ENCODE measurements at regions not wholly inside any gene's neighbourhood (a gene's known extent, or its start where the extent isn't known, plus 50 kb on each side); places are given as distances from the start of the nearest gene placed in this dataset.
A peak's percentile ranks its signal among the peaks of the same experiment; 100 is the strongest.

DNA sequence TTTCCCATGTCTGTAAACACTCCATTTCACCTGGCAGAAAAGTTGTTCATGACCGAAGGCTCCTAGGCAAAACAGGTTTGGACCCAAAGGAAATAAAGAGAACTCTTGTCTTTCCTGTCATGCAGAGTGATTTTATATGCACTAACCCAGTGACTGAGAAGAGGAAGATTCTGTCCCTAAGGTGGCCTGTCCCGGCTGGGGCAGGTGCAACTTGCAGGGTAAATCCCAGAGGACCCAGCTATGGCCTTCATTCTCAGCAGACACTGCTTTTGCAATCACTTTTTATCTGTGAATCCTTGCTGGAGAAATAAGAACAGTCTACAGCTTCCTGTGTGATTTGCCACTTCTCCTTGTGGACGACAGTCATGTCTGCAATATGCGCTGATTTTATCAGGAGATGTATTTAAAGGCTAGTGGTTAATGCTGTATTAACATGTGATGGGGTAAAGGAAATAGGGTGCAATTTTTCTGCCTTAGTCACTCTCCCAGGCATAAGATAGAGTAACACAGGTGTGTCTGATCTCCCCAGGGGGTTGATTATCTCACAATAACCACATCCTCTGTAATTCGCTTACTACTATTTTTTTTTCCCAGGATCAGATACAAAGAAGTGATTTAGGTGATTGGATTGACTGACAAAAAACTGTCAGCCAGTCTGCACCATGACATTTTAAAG, 696.8 kb upstream of the SOX9 start:
- Mint-ChIP-seq H3K27ac (ENCODE audit: unreplicated experiment) (peak overlapping the region; percentile 89), H3K9me3 (ENCODE audit: low read depth, unreplicated experiment) (peaks cover 5% of the 10 kb centered on the region), H3K4me3 (ENCODE audit: low read depth, unreplicated experiment) (peak overlapping the region; percentile 7), H3K36me3 (ENCODE audit: insufficient read depth, unreplicated experiment) (peaks cover 16% of the 10 kb centered on the region), H3K27me3 (ENCODE audit: unreplicated experiment) (no peaks in the 10 kb centered on the region), H3K4me1 (ENCODE audit: low read depth, unreplicated experiment) (peaks cover 25% of the 10 kb centered on the region)
- DNase-seq: peak; percentile 67
- TSS peak; percentile 82 for BruUV-seq (replicated peaks)
- TF ChIP-seq, protein P1, sequence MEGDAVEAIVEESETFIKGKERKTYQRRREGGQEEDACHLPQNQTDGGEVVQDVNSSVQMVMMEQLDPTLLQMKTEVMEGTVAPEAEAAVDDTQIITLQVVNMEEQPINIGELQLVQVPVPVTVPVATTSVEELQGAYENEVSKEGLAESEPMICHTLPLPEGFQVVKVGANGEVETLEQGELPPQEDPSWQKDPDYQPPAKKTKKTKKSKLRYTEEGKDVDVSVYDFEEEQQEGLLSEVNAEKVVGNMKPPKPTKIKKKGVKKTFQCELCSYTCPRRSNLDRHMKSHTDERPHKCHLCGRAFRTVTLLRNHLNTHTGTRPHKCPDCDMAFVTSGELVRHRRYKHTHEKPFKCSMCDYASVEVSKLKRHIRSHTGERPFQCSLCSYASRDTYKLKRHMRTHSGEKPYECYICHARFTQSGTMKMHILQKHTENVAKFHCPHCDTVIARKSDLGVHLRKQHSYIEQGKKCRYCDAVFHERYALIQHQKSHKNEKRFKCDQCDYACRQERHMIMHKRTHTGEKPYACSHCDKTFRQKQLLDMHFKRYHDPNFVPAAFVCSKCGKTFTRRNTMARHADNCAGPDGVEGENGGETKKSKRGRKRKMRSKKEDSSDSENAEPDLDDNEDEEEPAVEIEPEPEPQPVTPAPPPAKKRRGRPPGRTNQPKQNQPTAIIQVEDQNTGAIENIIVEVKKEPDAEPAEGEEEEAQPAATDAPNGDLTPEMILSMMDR (IDR thresholded peaks at IDR 0.05; ENCODE audit: unreplicated experiment): peak; percentile 31
- intact Hi-C loops (cut with micrococcal nuclease; ENCODE audit: unreplicated experiment): loop anchor here (5.0 kb wide), 3 partner anchors 43 to 187 kb away; no protein-coding TSS in a partner anchor
- CTCF ChIA-PET: interaction anchor here (0.6 to 1.3 kb wide), 5 partner anchors 10 to 17 kb away, joined by 3 to 8 read pairs (median 3); no protein-coding TSS in a partner anchor

DNA sequence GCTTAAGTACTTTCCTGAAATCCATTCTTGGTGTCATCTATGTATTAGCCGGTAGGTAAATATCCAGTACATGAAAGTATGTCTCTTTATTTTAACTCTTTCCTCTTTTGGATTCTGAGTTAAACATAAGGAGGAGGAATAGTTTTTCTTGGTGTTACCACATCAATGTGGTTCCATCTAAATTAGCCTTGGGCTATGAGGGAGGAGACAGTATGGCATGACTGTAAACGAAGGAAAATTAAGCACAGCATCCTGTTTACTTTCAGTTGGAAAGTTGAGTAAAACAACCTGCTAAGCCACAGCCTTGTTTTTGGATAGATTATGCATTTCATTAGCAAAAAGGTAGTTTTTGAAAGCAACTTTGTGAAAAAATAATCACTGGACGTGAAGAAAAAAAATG, 693.0 kb upstream of the SOX9 start:
- no TSS peak for BruUV-seq (replicated peaks)
- Mint-ChIP-seq H3K36me3 (ENCODE audit: insufficient read depth, unreplicated experiment) (peaks cover 16% of the 10 kb centered on the region), H3K4me1 (ENCODE audit: low read depth, unreplicated experiment) (peaks cover 24% of the 10 kb centered on the region), H3K9me3 (ENCODE audit: low read depth, unreplicated experiment) (peaks cover 5% of the 10 kb centered on the region), H3K27ac (ENCODE audit: unreplicated experiment) (no peak overlapping the region), H3K4me3 (ENCODE audit: low read depth, unreplicated experiment) (no peak overlapping the region), H3K27me3 (ENCODE audit: unreplicated experiment) (no peaks in the 10 kb centered on the region)
- CTCF ChIA-PET: no interaction called here
- DNase-seq: no peak
- TF ChIP-seq, protein P1 (IDR thresholded peaks at IDR 0.05; ENCODE audit: unreplicated experiment): no peak
- intact Hi-C loops (cut with micrococcal nuclease; ENCODE audit: unreplicated experiment): no loop called here

DNA sequence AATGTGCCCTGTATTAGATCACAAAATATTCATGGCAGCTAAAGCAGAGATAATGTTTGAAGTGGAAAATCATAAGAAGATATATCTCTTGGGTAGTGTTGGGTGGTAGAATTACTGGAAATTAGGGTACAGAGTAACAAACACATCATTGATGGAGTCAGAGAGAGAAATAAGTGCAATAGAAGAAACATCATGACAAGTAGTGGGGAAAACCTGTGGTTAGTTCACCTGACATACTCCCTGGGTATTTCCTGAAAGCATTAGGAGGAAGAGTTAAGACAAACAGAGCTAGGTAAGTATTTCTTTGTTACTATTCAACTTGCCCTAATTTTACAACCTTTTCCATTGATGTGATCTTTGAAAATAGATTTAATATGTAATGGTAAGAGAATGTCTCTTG, 691.9 kb upstream of the SOX9 start:
- Mint-ChIP-seq H3K27ac (ENCODE audit: unreplicated experiment) (peak overlapping the region; percentile 56), H3K4me1 (ENCODE audit: low read depth, unreplicated experiment) (peaks cover 15% of the 10 kb centered on the region), H3K27me3 (ENCODE audit: unreplicated experiment) (no peaks in the 10 kb centered on the region), H3K4me3 (ENCODE audit: low read depth, unreplicated experiment) (no peak overlapping the region), H3K36me3 (ENCODE audit: insufficient read depth, unreplicated experiment) (peaks cover 8% of the 10 kb centered on the region), H3K9me3 (ENCODE audit: low read depth, unreplicated experiment) (peaks cover 5% of the 10 kb centered on the region)
- intact Hi-C loops (cut with micrococcal nuclease; ENCODE audit: unreplicated experiment): no loop called here
- no TSS peak for BruUV-seq (replicated peaks)
- CTCF ChIA-PET: no interaction called here
- TF ChIP-seq, protein P1 (IDR thresholded peaks at IDR 0.05; ENCODE audit: unreplicated experiment): no peak
- DNase-seq: no peak

DNA sequence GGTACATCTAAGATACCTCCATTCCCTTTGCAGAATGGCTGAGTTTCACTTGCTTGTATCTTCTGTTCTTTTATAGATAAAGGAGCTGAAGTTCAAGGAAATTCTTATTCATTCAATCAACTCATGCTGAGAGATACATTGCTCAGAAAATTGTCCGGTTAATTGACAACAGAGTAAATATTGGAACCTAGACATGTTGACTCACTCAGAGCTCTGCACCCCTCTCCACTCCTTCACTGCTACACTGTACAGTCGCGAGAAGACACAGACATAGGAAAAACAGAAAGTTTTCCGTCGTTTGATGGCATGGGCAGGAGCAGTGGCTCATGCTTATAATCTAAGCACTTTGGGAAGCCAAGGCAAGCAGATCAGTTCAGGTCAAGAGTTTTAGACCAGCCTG, 690.5 kb upstream of the SOX9 start:
- intact Hi-C loops (cut with micrococcal nuclease; ENCODE audit: unreplicated experiment): no loop called here
- Mint-ChIP-seq H3K27me3 (ENCODE audit: unreplicated experiment) (no peaks in the 10 kb centered on the region), H3K4me1 (ENCODE audit: low read depth, unreplicated experiment) (peaks cover 3% of the 10 kb centered on the region), H3K27ac (ENCODE audit: unreplicated experiment) (no peak overlapping the region), H3K4me3 (ENCODE audit: low read depth, unreplicated experiment) (no peak overlapping the region), H3K36me3 (ENCODE audit: insufficient read depth, unreplicated experiment) (no peaks in the 10 kb centered on the region), H3K9me3 (ENCODE audit: low read depth, unreplicated experiment) (peaks cover 5% of the 10 kb centered on the region)
- DNase-seq: no peak
- TF ChIP-seq, protein P1 (IDR thresholded peaks at IDR 0.05; ENCODE audit: unreplicated experiment): no peak
- no TSS peak for BruUV-seq (replicated peaks)
- CTCF ChIA-PET: no interaction called here
